DMS53 treated with DMSO at 0.1 percent for 48 hours (cell line): ENCODE measurements at regions not wholly inside any gene's neighbourhood (a gene's known extent, or its start where the extent isn't known, plus 50 kb on each side); places are given as distances from the start of the nearest gene placed in this dataset.

Experiments used
- DNase-seq: peaks from one replicate; lab custom pipeline; 2025; ENCODE audit not compliant: unreplicated experiment; lab: John Stamatoyannopoulos, UW

- DNase-seq: no peak
These were observed 73.4 kb downstream of the NTMT2 start for GRCh38 chr1:170219163-170219562.

GRCh38 chr1:170221031-170221430, 75.3 kb downstream of the NTMT2 start:
- DNase-seq: no peak

DNA sequence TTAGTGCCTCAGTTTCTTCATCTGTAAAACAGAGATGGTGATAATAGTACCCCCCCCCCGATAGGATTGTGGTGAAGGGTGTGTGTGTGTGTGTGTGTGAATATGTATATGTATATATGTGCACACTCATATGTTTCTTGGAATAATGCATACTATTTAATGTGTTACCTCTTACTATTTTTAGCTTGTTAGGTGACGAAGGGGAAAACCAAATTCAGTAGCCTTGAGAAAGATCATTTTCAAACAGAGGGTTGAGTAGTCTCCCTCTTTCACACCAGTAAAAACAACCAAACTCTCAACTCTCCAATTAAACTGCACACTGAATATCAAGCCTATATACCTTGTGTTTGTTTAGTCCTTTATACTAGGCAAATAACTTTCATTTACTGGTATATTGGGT, 75.7 kb downstream of the NTMT2 start:
- DNase-seq: no peak

DNA sequence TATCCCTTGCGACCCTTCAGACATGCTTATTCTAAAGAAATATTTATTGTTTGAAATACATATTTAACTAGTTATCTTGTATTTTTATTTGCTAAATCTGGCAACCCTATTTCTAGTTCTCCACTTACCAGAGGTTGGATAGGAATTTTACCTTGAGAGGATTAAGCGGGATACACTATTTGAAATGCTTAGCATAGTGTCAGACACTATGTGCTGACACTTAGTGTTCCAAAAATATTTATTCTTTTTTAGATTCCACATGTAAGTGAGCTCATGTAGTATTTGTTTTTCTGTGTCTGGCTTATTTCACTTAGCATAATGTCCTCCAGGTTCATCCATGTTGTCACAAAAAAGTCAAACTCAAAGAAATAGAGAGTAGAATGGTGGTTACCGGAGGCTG, 78.7 kb downstream of the NTMT2 start:
- no peak for DNase-seq

DNA sequence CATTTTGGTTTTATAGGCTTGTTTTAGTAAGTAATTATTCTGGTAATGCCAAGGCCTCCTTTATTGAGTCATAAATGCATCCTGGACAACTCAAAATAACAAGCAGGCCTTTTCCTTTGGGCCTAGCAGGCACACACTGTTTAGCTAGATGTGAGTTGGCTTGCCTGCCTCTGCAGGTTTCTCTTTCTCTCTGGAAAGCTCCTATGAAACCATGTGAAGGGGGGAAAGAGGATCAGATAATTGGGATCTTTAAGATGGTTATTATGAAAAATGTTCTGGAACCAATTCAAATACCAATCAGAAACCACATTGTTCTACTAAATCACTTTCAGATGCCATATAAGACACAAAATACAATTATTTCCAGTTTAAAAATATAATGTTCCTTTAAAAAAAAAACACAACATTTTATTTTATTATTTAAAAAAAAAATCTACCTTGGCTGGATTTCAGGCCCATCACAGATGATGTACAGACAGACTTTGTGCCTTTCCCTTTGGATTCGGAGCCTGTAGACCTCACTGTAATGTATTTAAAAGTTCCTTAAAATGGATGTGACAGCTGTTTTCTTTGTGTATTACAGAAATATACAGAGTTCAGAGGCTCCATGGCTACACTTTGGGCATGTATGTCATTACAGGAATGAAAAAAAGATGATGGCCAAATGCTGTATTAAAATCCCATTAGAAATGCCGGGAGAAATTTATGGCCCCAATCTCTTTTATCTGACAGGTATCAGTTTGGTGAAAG, 80.2 kb downstream of the NTMT2 start:
- no peak for DNase-seq

- DNase-seq: no peak
These were observed 81.0 kb downstream of the NTMT2 start for GRCh38 chr1:170226767-170227166.

DNA sequence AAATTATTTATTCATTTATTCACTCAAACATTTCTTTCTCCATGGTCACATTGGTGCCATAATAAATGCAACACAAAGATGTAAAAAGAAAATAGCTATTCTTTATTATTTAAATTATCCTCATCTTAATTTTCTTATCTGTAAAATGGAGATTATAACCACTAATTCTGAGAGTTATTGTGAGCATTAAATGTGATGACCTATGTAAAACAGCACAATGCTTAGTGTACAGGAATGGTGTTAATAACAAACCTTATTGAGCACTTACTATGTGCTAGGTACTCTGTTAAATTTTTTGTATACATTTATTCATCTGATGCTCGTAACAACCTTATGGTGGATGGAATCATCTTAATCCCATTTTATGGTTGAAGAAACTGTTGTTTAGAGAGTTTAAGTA, 84.6 kb downstream of the NTMT2 start:
- no peak for DNase-seq

- DNase-seq: no peak
These were observed 85.9 kb downstream of the NTMT2 start for GRCh38 chr1:170231662-170232061.

- DNase-seq: no peak
These were observed 93.1 kb downstream of the NTMT2 start for GRCh38 chr1:170238704-170239391.

DNA sequence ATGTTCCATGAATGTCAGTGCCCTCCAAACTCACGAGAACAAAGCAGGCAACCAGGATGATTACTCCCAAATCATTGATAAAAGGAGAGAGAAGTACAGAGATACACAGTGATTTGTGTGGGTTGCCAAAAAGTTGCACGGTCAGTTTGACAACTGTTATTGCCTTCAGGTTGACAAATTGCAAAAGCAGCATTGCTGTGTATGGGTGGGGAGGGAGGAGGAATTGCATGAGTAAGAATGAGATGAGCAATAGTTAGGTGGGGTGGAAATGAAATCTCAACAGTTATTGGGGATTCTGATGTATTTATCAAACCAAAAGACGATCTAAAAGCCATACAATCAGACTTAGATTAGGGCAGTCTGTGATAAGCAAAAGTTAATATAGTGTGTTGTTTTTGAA, 93.7 kb downstream of the NTMT2 start:
- no peak for DNase-seq

DNA sequence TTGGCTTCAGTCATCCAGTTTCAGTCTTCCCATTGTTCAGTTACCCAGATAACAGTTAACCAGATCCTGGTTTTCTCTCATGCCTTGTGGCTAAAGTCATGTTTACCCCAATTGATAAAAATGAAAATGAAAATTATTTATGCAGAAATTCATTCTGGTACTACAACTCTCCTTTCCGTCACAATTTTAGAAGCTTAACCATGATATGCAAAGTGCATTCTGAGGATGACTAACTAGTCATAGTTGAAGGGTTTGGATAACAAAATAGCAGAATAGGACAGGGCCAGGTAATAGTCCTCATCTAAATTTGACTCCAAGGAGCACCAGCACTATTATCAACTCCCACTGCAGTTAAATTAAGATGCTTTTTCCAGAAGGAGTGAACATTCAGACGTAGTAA, 94.7 kb downstream of the NTMT2 start:
- DNase-seq: no peak

DNA sequence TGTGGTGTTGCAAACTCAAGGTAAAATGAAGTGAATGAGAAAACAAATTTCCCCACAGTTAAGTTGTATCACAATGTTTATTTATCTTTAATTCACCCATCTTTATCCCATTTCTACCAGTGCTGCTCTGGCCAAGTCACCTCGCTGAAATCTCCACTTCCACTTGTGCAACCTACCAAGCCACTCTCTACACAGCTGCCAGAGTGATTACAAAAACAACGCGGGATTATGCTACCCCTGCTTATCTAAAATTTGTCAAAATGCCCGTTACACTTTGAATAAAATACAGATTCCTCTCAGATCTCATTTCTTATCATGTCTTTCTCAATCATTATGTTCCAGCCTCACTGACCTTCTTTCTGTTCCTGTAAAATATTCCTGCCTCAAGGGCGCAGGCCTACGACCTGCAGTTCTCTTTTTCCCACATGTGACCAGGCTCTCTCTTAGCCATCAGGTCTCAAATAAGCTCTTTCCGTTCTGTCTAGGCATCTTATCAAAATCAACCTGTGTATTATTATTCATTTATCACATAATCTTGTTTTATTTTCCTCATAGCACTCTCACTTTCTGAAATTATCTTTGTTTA, 95.6 kb downstream of the NTMT2 start:
- DNase-seq: no peak

GRCh38 chr1:170247751-170248521, 102.2 kb downstream of the NTMT2 start:
- no peak for DNase-seq

DNA sequence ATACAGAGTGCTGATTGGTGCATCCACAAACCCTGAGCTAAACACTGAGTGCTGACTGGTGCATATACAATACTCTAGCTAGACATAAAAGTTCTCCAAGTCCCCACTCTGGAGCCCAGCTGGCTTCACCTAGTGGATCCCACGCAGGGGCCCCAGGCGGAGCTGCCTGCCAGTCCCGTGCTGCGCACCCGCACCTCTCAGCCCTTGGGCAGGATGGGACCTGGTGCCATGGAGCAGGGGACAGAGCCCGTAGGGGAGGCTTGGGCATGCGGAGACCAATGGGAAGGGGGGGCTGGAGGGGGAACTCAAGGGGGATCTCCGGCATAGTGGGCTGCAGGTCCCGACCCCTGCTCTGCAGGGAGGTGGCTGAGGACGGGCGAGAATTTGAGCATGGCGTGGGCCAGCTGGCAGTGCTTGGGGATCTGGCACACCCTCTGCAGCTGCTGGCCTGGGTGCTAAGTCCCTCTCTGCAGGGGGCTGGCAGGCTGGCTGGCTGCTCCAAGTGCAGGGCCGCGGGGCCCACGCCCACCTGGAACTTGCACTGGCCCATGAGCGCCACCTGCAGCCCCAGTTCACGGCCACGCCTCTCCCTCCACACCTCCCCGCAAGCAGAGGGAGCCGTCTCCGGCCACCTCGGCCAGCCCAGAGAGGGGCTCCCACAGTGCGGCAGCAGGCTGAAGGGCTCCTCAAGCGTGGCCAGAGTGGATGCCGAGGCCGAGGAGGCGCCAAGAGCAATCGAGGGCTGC, 104.9 kb downstream of the NTMT2 start:
- no peak for DNase-seq

- DNase-seq: no peak
These were observed 107.3 kb downstream of the NTMT2 start for GRCh38 chr1:170252851-170253579.

GRCh38 chr1:170254371-170254770, 108.6 kb downstream of the NTMT2 start:
- no peak for DNase-seq

- no peak for DNase-seq
These were observed 115.9 kb downstream of the NTMT2 start for GRCh38 chr1:170261669-170262068.

- DNase-seq: no peak
These were observed 116.6 kb downstream of the NTMT2 start for GRCh38 chr1:170262276-170262939.

DNA sequence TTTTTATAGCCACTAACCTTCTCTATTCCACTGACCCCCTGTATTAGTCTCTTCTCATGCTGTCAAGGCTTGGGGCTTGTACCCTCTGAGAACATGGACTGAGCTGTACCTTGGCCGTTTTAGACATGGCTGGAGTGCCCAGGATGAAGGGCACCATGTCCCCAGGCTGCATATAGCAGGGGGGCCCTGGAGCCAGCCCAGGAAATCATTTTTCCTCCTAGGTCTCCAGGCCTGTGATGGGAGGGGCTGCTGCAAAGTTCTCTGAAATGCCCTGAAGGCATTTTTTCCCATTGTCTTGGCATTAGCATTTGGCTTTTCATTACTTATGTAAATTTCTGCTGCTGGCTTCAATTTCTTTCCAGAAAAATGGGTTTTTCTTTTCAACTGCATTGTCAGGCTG, 119.5 kb downstream of the NTMT2 start:
- DNase-seq: no peak

- no peak for DNase-seq
These were observed 121.6 kb downstream of the NTMT2 start for GRCh38 chr1:170267317-170267716.
